AG04450 (cell line): ENCODE measurements at regions not wholly inside any gene's neighbourhood (a gene's known extent, or its start where the extent isn't known, plus 50 kb on each side); places are given as distances from the start of the nearest gene placed in this dataset.

Experiments used
- CTCF ChIA-PET: fragments of 300-600, 350-600 bp; formaldehyde crosslinking; extraction: SDS; loops from one replicate; lab custom pipeline; 2022; ENCODE audit warnings: antibody characterized with exemption, inconsistent platforms; lab: Charles Lee
- POLR2A ChIA-PET: fragments of 350-600 bp; formaldehyde crosslinking; extraction: SDS; loops from one replicate; lab custom pipeline; 2021; ENCODE audit warnings: antibody characterized with exemption, inconsistent platforms; lab: Yijun Ruan, JAX
- DNase-seq: peaks from one replicate; pipeline ENCODE4 v3.0.0-alpha.2; 2011; ENCODE audit warnings: low read depth, low spot score
- H3K27ac ChIP-seq: one replicate; pipeline ENCODE4 v1.5.1; 2012; ENCODE audit warnings: low read depth, low read length, control low read depth
- H3K27me3 ChIP-seq: one replicate; pipeline ENCODE4 v1.6.0; 2012; ENCODE audit warnings: low read length; ENCODE audit not compliant: control insufficient read depth, insufficient read depth
- H3K4me3 ChIP-seq: 2 replicates; pipeline ENCODE4 v1.5.1; 2011; ENCODE audit warnings: mild to moderate bottlenecking, low read depth, low read length, control low read depth
- H3K9me3 ChIP-seq: 2 replicates; pipeline ENCODE4 v1.5.1; 2012; ENCODE audit warnings: low read length; ENCODE audit not compliant: control insufficient read depth, insufficient read depth
- TF ChIP-seq, protein P1 (sequence below): IDR thresholded peaks from 2 replicates; pipeline ENCODE4 v1.5.1; 2011; ENCODE audit warnings: low read depth, low read length, control low read depth, inconsistent platforms

DNA sequence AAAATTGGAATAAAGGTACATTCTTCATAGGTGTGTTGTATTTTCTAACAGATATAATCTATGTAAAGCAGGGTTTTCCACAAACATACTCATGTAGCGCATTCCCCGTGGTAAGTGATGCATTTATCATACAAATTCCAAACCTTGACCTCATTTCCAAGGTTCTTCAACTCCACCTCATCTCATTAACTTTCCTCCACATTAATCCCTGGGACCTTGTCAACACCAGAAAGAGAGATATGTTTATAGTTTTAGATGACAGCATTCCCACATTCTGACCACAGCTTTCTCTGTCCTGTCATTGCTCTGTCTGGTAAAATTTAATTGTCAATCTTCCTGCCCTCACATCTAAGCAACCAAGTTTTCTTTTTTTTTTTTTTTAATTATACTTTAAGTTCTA is 415.1 kb downstream of the TMEM161B start:
- no peaks in the 10 kb centered on the region for H3K27me3 ChIP-seq
- TF ChIP-seq, protein P1, sequence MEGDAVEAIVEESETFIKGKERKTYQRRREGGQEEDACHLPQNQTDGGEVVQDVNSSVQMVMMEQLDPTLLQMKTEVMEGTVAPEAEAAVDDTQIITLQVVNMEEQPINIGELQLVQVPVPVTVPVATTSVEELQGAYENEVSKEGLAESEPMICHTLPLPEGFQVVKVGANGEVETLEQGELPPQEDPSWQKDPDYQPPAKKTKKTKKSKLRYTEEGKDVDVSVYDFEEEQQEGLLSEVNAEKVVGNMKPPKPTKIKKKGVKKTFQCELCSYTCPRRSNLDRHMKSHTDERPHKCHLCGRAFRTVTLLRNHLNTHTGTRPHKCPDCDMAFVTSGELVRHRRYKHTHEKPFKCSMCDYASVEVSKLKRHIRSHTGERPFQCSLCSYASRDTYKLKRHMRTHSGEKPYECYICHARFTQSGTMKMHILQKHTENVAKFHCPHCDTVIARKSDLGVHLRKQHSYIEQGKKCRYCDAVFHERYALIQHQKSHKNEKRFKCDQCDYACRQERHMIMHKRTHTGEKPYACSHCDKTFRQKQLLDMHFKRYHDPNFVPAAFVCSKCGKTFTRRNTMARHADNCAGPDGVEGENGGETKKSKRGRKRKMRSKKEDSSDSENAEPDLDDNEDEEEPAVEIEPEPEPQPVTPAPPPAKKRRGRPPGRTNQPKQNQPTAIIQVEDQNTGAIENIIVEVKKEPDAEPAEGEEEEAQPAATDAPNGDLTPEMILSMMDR, result no peak
- ChIA-PET POLR2A (no interaction called here), CTCF (no interaction called here)
- H3K27ac ChIP-seq, result no peak overlapping the region
- no peak overlapping the region for H3K4me3 ChIP-seq
- peaks cover 3% of the 10 kb centered on the region; the same call in 1 of the 2 replicates for H3K9me3 ChIP-seq
- no peak for DNase-seq

DNA sequence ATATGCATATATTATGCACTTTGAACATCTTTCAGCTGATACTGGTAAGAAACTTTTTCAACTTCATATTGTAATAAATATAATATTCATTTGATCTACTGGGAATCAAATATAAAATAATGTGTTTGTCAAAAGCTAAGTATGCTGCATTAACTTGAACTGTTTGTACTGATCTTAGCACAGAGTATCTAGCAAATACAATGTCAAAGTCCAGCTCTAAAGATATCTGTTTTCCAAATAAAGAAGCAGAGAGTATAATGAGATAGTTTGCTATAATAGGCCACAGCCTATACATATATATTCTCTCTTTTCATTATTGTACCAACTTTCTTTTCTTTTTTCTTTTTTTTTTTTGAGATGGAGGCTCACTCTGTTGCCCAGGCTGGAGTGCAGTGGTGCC is 417.0 kb downstream of the TMEM161B start:
- no peak for DNase-seq
- ChIA-PET POLR2A (no interaction called here), CTCF (no interaction called here)
- TF ChIP-seq, protein P1, result no peak
- no peaks in the 10 kb centered on the region for H3K9me3 ChIP-seq
- no peaks in the 10 kb centered on the region for H3K27me3 ChIP-seq
- no peak overlapping the region for H3K4me3 ChIP-seq
- H3K27ac ChIP-seq, result no peak overlapping the region

DNA sequence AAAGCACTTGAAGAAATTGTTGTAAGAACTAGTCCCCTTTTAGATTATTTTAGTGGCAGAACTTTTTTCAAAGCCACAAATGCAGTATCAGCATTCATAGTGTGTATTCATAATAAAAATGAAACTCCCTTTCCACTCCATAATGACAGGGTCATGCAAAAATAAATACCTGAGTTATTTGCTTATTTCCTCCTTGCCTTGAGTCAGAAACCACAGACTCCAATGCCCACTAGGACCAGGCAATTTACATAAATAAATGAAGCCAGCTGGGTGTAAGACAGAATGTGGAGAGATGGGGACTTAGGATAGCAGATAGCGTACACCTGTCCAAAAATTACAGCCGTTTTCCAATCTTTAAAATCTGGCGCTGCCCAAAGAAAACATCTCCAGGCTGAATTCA is 417.8 kb downstream of the TMEM161B start:
- no peaks in the 10 kb centered on the region for H3K9me3 ChIP-seq
- CTCF ChIA-PET, result no interaction called here
- POLR2A ChIA-PET, result no interaction called here
- H3K27ac ChIP-seq, result no peak overlapping the region
- H3K27me3 ChIP-seq, result no peaks in the 10 kb centered on the region
- no peak overlapping the region for H3K4me3 ChIP-seq
- TF ChIP-seq, protein P1, result no peak
- DNase-seq, result no peak

DNA sequence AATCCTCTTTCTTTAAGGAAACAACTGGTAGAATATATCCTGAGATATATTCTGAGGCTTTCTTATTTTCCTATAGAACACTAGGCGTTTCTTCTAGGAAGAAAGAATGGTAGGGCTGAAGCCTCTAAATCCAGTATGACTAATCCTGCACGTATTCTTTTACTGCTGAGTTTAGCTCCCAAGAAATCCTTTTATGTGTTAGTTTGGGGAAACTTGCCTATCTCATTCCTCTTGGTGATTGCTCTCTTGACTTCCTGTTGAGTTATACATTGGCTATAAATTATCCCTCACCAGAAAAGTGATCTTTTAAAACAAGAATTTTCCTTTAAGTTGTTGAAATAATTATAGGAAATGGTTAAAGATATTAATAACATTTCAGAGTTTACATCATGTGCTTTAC is 422.9 kb downstream of the TMEM161B start:
- Histone ChIP-seq H3K27ac (no peak overlapping the region), H3K9me3 (peaks cover 12% of the 10 kb centered on the region; the same call in 1 of the 2 replicates), H3K4me3 (no peak overlapping the region), H3K27me3 (no peaks in the 10 kb centered on the region)
- ChIA-PET POLR2A (no interaction called here), CTCF (interaction anchor here (1.4 kb wide), 1 partner anchor 845 kb away, joined by 3 read pairs; no protein-coding TSS in a partner anchor)
- DNase-seq, result no peak
- TF ChIP-seq, protein P1, result no peak

DNA sequence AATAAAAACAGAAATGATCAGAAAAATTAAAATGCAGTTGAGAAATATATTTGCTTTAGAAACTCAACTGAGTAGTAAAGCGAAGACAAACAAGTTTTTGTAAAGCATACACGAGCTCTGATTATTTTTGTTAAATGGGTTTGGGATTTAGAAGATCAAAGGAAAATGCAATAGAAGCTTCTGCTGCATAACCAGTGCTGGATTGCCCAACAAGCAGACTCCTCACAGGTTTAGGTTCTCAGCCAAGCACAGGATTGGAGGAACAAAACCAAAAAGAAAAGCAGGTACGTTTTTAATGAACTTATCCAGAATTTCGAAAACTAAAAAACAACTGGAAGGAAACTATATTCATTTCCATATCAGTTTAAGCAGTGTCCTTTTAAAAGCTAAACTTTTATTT is 423.8 kb downstream of the TMEM161B start:
- TF ChIP-seq, protein P1, result no peak
- Histone ChIP-seq H3K27ac (no peak overlapping the region), H3K27me3 (no peaks in the 10 kb centered on the region), H3K9me3 (peaks cover 14% of the 10 kb centered on the region; the same call in 1 of the 2 replicates), H3K4me3 (no peak overlapping the region)
- CTCF ChIA-PET, result interaction anchor here (1.4 kb wide), 1 partner anchor 846 kb away, joined by 3 read pairs; no protein-coding TSS in a partner anchor
- no peak for DNase-seq
- POLR2A ChIA-PET, result no interaction called here
